GM23338 (cell line): ENCODE measurements at regions not wholly inside any gene's neighbourhood (a gene's known extent, or its start where the extent isn't known, plus 50 kb on each side); places are given as distances from the start of the nearest gene placed in this dataset.

Experiments used
- ATAC-seq: fragments of 200-7000 bp; cut with Tn5 transposase; 3 replicates; pipeline ENCODE4 v1.9.1; 2020
- DNase-seq: peaks from one replicate; pipeline ENCODE4 v3.0.0-alpha.2; 2015; ENCODE audit warnings: low spot score
- H2AFZ ChIP-seq: fragments of 200-600 bp; sonication (generic); 2 replicates; pipeline ENCODE4 v1.8.0; 2016; ENCODE audit warnings: antibody characterized with exemption, mild to moderate bottlenecking, moderate library complexity
- H3F3A ChIP-seq: fragments of 200-600 bp; sonication (generic); replicated peaks from 2 replicates; pipeline ENCODE4 v1.8.0; 2017; ENCODE audit warnings: antibody characterized with exemption, mixed run types, low read depth
- H3K27ac ChIP-seq: fragments of 200-600 bp; sonication (generic); 2 replicates; pipeline ENCODE4 v1.6.1; 2016; ENCODE audit warnings: low read depth
- H3K27me3 ChIP-seq: fragments of 200-600 bp; sonication (generic); 2 replicates; pipeline ENCODE4 v1.8.0; 2016; ENCODE audit warnings: mild to moderate bottlenecking, mixed run types, moderate library complexity; ENCODE audit not compliant: insufficient read depth
- H3K36me3 ChIP-seq: fragments of 200-600 bp; sonication (generic); 2 replicates; pipeline ENCODE4 v1.8.0; 2016; ENCODE audit warnings: mild to moderate bottlenecking; ENCODE audit not compliant: insufficient read depth
- H3K4me1 ChIP-seq: fragments of 200-600 bp; sonication (generic); 2 replicates; pipeline ENCODE4 v1.8.0; 2016; ENCODE audit warnings: mild to moderate bottlenecking, moderate library complexity; ENCODE audit not compliant: insufficient read depth
- H3K4me2 ChIP-seq: fragments of 200-600 bp; sonication (generic); 2 replicates; pipeline ENCODE4 v1.7.1; 2017; ENCODE audit warnings: mixed run types
- H3K4me3 ChIP-seq: fragments of 200-600 bp; sonication (generic); 2 replicates; pipeline ENCODE4 v1.6.1; 2016; ENCODE audit warnings: mixed run types
- H3K79me2 ChIP-seq: fragments of 200-600 bp; sonication (generic); replicated peaks from 2 replicates; pipeline ENCODE4 v1.8.0; 2017; ENCODE audit warnings: mild to moderate bottlenecking; ENCODE audit not compliant: insufficient read depth
- H3K9me2 ChIP-seq: fragments of 200-600 bp; sonication (generic); 2 replicates; pipeline ENCODE4 v1.8.0; 2017; ENCODE audit not compliant: insufficient read depth
- H4K20me1 ChIP-seq: fragments of 200-600 bp; sonication (generic); replicated peaks from 2 replicates; pipeline ENCODE4 v1.8.0; 2017; ENCODE audit warnings: mild to moderate bottlenecking; ENCODE audit not compliant: insufficient read depth
- H3K27ac Mint-ChIP-seq: 2 replicates; pipeline ENCODE4 v1.8.0; 2020; ENCODE audit warnings: inconsistent platforms, mild to moderate bottlenecking, moderate library complexity, mixed read lengths
- H3K27me3 Mint-ChIP-seq: 3 replicates; pipeline ENCODE4 v1.8.0; 2022; ENCODE audit warnings: low read depth, mild to moderate bottlenecking, moderate library complexity, mixed read lengths, inconsistent platforms; ENCODE audit not compliant: insufficient read depth, poor library complexity
- H3K36me3 Mint-ChIP-seq: 3 replicates; pipeline ENCODE4 v1.8.0; 2021; ENCODE audit warnings: low read depth, mild to moderate bottlenecking, inconsistent platforms, moderate library complexity, mixed read lengths
- H3K4me1 Mint-ChIP-seq: 3 replicates; pipeline ENCODE4 v1.8.0; 2020; ENCODE audit warnings: mild to moderate bottlenecking, inconsistent platforms, mixed read lengths
- H3K4me3 Mint-ChIP-seq: 3 replicates; pipeline ENCODE4 v1.8.0; 2021; ENCODE audit warnings: moderate library complexity, mild to moderate bottlenecking, inconsistent platforms, mixed read lengths
- H3K9me3 Mint-ChIP-seq: 3 replicates; pipeline ENCODE4 v1.8.0; 2020; ENCODE audit warnings: moderate library complexity, mild to moderate bottlenecking, inconsistent platforms, mixed read lengths
- CREB1 ChIP-seq: fragments of 250-450 bp; sonication (Bioruptor Pico); IDR thresholded peaks from 2 replicates; pipeline ENCODE4 v1.5.0; 2020; ENCODE audit warnings: low read depth, mild to moderate bottlenecking, moderate library complexity
- JUNB ChIP-seq: IDR thresholded peaks from one replicate; pipeline ENCODE4 v1.6.1; 2016; ENCODE audit warnings: antibody characterized with exemption; ENCODE audit not compliant: unreplicated experiment
- NANOG ChIP-seq: IDR thresholded peaks from 2 replicates; pipeline ENCODE4 v1.6.1; 2016; ENCODE audit warnings: antibody characterized with exemption, borderline replicate concordance
- ZNF114 ChIP-seq: fragments of 250-450 bp; sonication (Bioruptor Pico); IDR thresholded peaks from 2 replicates; pipeline ENCODE4 v1.5.0; 2020; ENCODE audit warnings: mild to moderate bottlenecking, moderate library complexity
- ZNF331 ChIP-seq: fragments of 250-450 bp; sonication (Bioruptor Pico); IDR thresholded peaks from 2 replicates; pipeline ENCODE4 v1.5.0; 2020; ENCODE audit warnings: low read depth, mild to moderate bottlenecking, moderate library complexity
- TF ChIP-seq, protein P1 (sequence below), 2 experiments: fragments of 200-600 bp in 1 of 2; sonication (generic) in 1 of 2; conservative IDR thresholded peaks; 2 replicates each; pipeline versions ENCODE4 v1.5.1 to v1.6.1; 2016 to 2017; ENCODE audit warnings: antibody characterized with exemption in 2 of 2, low read depth in 2 of 2, mild to moderate bottlenecking in 2 of 2, moderate library complexity in 1 of 2
- TF ChIP-seq, protein P2 (sequence below): IDR thresholded peaks from 2 replicates; pipeline ENCODE4 v1.6.1; 2016; ENCODE audit warnings: antibody characterized with exemption
- TF ChIP-seq, protein P3 (sequence below): fragments of 250-450 bp; sonication (Bioruptor Pico); IDR thresholded peaks from 2 replicates; pipeline ENCODE4 v1.5.0; 2020; ENCODE audit warnings: mild to moderate bottlenecking, moderate library complexity

DNA sequence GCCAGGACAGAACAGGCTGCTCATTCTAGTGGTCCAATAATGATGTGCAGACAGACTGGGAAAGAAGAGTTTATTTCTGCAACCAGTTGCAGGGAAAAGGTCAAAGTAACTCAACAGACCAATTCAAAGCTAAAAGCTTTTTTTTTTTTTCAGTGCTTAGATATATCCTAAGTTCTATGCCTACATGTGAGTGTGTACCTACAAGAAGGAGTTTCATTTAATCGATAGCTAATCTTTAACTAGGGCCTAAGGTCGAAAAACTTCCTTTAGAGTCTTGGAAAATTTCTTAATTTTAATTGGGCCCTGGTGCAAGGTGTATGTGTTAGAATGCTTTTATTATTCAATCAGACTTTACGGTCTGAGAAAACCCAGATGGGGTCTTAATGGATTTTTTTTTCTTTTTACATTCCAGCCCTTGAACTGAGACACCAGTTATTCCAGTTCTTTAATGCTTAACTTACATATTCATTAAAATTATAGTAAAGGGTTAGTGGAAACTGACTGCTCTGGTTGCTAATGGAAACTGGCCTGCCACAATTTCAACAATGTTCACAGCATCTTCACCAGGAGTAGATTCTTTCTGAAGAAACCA, 365.3 kb downstream of the MTRR start (continued):
- TF ChIP-seq, protein P1, sequence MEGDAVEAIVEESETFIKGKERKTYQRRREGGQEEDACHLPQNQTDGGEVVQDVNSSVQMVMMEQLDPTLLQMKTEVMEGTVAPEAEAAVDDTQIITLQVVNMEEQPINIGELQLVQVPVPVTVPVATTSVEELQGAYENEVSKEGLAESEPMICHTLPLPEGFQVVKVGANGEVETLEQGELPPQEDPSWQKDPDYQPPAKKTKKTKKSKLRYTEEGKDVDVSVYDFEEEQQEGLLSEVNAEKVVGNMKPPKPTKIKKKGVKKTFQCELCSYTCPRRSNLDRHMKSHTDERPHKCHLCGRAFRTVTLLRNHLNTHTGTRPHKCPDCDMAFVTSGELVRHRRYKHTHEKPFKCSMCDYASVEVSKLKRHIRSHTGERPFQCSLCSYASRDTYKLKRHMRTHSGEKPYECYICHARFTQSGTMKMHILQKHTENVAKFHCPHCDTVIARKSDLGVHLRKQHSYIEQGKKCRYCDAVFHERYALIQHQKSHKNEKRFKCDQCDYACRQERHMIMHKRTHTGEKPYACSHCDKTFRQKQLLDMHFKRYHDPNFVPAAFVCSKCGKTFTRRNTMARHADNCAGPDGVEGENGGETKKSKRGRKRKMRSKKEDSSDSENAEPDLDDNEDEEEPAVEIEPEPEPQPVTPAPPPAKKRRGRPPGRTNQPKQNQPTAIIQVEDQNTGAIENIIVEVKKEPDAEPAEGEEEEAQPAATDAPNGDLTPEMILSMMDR (conservative IDR thresholded peaks at IDR 0.05; ENCODE audit: low read depth in 2 of 2): no peak
- TF ChIP-seq, protein P2, sequence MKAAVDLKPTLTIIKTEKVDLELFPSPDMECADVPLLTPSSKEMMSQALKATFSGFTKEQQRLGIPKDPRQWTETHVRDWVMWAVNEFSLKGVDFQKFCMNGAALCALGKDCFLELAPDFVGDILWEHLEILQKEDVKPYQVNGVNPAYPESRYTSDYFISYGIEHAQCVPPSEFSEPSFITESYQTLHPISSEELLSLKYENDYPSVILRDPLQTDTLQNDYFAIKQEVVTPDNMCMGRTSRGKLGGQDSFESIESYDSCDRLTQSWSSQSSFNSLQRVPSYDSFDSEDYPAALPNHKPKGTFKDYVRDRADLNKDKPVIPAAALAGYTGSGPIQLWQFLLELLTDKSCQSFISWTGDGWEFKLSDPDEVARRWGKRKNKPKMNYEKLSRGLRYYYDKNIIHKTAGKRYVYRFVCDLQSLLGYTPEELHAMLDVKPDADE: no peak
- no peak for TF ChIP-seq JUNB

DNA sequence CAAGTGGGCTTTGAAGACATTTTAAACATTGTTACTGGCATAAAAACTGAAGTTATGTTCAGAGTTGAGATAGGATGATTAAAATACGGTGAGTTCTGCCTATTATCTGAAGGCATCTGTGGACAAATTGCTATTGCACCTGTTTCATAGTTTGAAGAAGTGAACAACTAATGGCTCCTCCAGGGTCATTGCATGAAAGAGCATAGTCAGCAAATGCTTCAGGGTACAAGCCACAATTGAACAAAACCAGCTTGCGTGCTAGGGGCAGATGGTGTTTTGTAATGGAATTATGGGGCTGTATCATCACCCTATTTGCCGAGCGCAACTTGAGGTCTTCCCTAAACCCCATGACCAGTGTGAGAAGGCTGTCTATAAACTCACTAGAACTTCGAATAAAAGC, 369.1 kb downstream of the MTRR start:
- DNase-seq: no peak
- H3K4me3 Mint-ChIP-seq: no peak overlapping the region
- no peak overlapping the region for H2AFZ ChIP-seq
- no peak overlapping the region for H3K4me3 ChIP-seq
- no peak for ATAC-seq
- H4K20me1 ChIP-seq: no peaks in the 10 kb centered on the region
- no peak overlapping the region for H3K27ac ChIP-seq
- no peaks in the 10 kb centered on the region for H3F3A ChIP-seq
- H3K27ac Mint-ChIP-seq: no peak overlapping the region
- no peaks in the 10 kb centered on the region for H3K36me3 ChIP-seq
- TF ChIP-seq ZNF114: no peak
- H3K9me3 Mint-ChIP-seq: no peaks in the 10 kb centered on the region
- H3K27me3 ChIP-seq: no peaks in the 10 kb centered on the region
- no peaks in the 10 kb centered on the region for H3K36me3 Mint-ChIP-seq
- no peaks in the 10 kb centered on the region for H3K4me1 Mint-ChIP-seq
- no peaks in the 10 kb centered on the region for H3K27me3 Mint-ChIP-seq
- H3K4me2 ChIP-seq: no peak overlapping the region
- no peaks in the 10 kb centered on the region for H3K4me1 ChIP-seq
- H3K79me2 ChIP-seq: no peaks in the 10 kb centered on the region
- H3K9me2 ChIP-seq: 0 out of 2 replicates have a peak, but pooled peaks cover under 1% of the 10 kb centered on the region

DNA sequence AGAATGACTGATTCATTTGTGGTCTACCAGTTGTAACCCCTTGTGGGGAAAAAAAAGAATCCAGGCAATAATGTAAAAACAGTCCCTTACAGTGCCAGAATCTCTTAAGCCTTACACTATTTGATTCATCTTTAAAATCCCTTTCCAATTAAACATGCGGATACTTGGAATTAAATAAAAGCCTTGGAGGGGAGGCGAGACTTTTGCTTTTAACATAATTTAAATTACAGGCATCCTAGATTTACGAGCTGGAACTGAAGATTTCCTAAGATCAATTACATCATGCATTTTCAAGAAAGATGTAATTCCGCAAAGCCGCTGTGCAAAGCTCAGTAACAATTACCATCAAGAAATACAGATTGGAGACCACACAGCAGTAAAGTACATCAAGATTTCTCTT, 370.2 kb downstream of the MTRR start:
- Histone ChIP-seq H3K79me2 (no peaks in the 10 kb centered on the region), H3K27me3 (no peaks in the 10 kb centered on the region), H3K9me2 (peaks cover 4% of the 10 kb centered on the region; the same call in 1 of the 2 replicates), H3K4me3 (no peak overlapping the region), H3K4me1 (no peaks in the 10 kb centered on the region), H3K27ac (no peak overlapping the region), H3K36me3 (no peaks in the 10 kb centered on the region), H4K20me1 (no peaks in the 10 kb centered on the region), H3F3A (no peaks in the 10 kb centered on the region), H2AFZ (no peak overlapping the region), H3K4me2 (no peak overlapping the region)
- ATAC-seq (no peak), DNase-seq (no peak)
- Mint-ChIP-seq H3K4me3 (no peak overlapping the region), H3K27me3 (no peaks in the 10 kb centered on the region), H3K36me3 (no peaks in the 10 kb centered on the region), H3K9me3 (no peaks in the 10 kb centered on the region), H3K27ac (no peak overlapping the region), H3K4me1 (no peaks in the 10 kb centered on the region)
- TF ChIP-seq, protein P3, sequence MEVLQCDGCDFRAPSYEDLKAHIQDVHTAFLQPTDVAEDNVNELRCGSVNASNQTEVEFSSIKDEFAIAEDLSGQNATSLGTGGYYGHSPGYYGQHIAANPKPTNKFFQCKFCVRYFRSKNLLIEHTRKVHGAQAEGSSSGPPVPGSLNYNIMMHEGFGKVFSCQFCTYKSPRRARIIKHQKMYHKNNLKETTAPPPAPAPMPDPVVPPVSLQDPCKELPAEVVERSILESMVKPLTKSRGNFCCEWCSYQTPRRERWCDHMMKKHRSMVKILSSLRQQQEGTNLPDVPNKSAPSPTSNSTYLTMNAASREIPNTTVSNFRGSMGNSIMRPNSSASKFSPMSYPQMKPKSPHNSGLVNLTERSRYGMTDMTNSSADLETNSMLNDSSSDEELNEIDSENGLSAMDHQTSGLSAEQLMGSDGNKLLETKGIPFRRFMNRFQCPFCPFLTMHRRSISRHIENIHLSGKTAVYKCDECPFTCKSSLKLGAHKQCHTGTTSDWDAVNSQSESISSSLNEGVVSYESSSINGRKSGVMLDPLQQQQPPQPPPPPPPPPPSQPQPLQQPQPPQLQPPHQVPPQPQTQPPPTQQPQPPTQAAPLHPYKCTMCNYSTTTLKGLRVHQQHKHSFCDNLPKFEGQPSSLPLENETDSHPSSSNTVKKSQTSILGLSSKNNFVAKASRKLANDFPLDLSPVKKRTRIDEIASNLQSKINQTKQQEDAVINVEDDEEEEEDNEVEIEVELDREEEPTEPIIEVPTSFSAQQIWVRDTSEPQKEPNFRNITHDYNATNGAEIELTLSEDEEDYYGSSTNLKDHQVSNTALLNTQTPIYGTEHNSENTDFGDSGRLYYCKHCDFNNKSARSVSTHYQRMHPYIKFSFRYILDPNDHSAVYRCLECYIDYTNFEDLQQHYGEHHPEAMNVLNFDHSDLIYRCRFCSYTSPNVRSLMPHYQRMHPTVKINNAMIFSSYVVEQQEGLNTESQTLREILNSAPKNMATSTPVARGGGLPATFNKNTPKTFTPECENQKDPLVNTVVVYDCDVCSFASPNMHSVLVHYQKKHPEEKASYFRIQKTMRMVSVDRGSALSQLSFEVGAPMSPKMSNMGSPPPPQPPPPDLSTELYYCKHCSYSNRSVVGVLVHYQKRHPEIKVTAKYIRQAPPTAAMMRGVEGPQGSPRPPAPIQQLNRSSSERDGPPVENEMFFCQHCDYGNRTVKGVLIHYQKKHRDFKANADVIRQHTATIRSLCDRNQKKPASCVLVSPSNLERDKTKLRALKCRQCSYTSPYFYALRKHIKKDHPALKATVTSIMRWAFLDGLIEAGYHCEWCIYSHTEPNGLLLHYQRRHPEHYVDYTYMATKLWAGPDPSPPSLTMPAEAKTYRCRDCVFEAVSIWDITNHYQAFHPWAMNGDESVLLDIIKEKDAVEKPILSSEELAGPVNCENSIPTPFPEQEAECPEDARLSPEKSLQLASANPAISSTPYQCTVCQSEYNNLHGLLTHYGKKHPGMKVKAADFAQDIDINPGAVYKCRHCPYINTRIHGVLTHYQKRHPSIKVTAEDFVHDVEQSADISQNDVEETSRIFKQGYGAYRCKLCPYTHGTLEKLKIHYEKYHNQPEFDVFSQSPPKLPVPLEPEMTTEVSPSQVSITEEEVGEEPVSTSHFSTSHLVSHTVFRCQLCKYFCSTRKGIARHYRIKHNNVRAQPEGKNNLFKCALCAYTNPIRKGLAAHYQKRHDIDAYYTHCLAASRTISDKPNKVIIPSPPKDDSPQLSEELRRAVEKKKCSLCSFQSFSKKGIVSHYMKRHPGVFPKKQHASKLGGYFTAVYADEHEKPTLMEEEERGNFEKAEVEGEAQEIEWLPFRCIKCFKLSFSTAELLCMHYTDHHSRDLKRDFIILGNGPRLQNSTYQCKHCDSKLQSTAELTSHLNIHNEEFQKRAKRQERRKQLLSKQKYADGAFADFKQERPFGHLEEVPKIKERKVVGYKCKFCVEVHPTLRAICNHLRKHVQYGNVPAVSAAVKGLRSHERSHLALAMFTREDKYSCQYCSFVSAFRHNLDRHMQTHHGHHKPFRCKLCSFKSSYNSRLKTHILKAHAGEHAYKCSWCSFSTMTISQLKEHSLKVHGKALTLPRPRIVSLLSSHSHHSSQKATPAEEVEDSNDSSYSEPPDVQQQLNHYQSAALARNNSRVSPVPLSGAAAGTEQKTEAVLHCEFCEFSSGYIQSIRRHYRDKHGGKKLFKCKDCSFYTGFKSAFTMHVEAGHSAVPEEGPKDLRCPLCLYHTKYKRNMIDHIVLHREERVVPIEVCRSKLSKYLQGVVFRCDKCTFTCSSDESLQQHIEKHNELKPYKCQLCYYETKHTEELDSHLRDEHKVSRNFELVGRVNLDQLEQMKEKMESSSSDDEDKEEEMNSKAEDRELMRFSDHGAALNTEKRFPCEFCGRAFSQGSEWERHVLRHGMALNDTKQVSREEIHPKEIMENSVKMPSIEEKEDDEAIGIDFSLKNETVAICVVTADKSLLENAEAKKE (CRISPR knock-in tag): no peak
- no peak for TF ChIP-seq ZNF114
- TF ChIP-seq, protein P1 (conservative IDR thresholded peaks at IDR 0.05; ENCODE audit: low read depth in 2 of 2): no peak
- TF ChIP-seq CREB1 (CRISPR knock-in tag): no peak
- no peak for TF ChIP-seq ZNF331 (CRISPR knock-in tag)
- no peak for TF ChIP-seq NANOG
